Skeletal muscle tissue (tissue), 3 donors: ENCODE measurements at regions not wholly inside any gene's neighbourhood (a gene's known extent, or its start where the extent isn't known, plus 50 kb on each side); places are given as distances from the start of the nearest gene placed in this dataset.

Experiments
- H3K27ac ChIP-seq: one replicate; pipeline ENCODE4 v1.7.0; 2013; ENCODE audit warnings: mild to moderate bottlenecking, low read depth, low read length, inconsistent platforms
- H3K27me3 ChIP-seq, 3 donors: one replicate each; pipeline ENCODE4 v1.7.0; 2013; ENCODE audit warnings: low read length in 3 of 3; ENCODE audit not compliant: control insufficient read depth in 3 of 3, insufficient read depth in 3 of 3
- H3K36me3 ChIP-seq, 3 donors: one replicate each; pipeline ENCODE4 v1.7.0; 2013; ENCODE audit warnings: low read length in 3 of 3; ENCODE audit not compliant: control insufficient read depth in 3 of 3, insufficient read depth in 3 of 3
- H3K4me1 ChIP-seq, 3 donors: one replicate each; pipeline ENCODE4 v1.7.0; 2013; ENCODE audit warnings: low read length in 3 of 3, mild to moderate bottlenecking in 3 of 3; ENCODE audit not compliant: control insufficient read depth in 3 of 3, insufficient read depth in 3 of 3
- H3K4me3 ChIP-seq, 3 donors: one replicate each; pipeline ENCODE4 v1.7.0; 2013; ENCODE audit warnings: low read length in 3 of 3
- H3K9ac ChIP-seq, 3 donors: one replicate each; pipeline ENCODE4 v1.7.0; 2013; ENCODE audit warnings: low read length in 3 of 3, mild to moderate bottlenecking in 3 of 3, moderate library complexity in 2 of 3, low read depth in 1 of 3
- H3K9me3 ChIP-seq, 3 donors: one replicate each; pipeline ENCODE4 v1.7.0; 2013; ENCODE audit warnings: low read length in 3 of 3; ENCODE audit not compliant: control insufficient read depth in 3 of 3
- donor health status: Osteomylitis.

DNA sequence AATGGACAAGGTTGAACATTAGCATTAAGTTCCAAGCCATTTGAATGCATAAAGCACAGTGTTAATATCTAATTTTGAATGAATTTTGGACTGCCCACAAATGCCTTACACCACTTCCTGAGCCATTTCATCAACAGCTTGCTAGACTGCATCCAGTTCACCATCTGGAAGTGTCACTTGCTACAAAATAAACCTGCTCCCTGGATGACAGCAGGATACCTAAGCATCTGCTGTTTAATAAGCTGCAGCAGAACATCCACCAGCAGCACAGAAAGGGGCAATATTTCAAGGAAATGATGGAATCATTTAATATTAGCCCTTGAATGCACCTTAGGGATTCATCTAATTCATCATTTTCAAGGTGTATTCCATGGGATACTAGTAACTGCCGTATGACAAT is 76.6 kb upstream of the PCDH9 start:
- H3K27ac ChIP-seq: no peak overlapping the region
- H3K27me3 ChIP-seq: no peaks in the 10 kb centered on the region
- no peaks in the 10 kb centered on the region for H3K36me3 ChIP-seq

DNA sequence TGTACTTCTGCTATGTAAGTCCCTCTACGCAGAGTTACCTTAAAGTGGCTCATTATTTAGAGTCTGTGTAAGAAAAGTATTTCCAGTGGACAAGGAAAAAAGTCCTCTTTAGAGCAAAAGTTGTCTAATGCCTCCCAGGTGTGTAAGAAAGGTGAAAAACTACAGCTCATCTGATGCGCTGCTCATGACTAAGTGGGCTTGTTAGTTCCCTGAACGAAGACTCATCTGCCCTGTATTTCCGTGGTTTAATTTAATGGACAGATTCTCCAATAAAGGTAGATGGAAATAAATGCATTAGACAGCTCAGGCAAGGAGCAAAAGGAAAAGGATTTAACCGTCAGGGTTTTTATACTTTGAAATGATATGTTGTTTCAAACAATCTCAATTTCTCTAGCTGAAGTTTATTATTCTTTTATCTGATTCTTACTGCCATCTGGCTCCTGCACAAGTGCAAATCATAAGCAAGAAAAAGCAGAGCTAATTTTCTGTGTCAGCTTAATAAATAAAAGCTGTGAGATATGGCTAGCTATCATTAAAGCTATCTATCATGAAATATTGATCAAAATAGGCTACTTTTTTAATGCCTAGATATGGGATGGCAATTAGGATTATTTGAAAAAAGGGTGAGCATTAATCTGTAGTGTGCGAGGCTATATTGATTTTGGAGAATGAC is 73.7 kb upstream of the PCDH9 start:
- Histone ChIP-seq H3K27ac (no peak overlapping the region), H3K9me3 (no peaks in the 10 kb centered on the region), H3K4me3 (no peak overlapping the region), H3K4me1 (no peaks in the 10 kb centered on the region), H3K27me3 (no peaks in the 10 kb centered on the region), H3K9ac (no peak overlapping the region), H3K36me3 (no peaks in the 10 kb centered on the region)

More for the DNA sequence above, 76.6 kb upstream of the PCDH9 start:
- no peaks in the 10 kb centered on the region for H3K4me1 ChIP-seq
- no peaks in the 10 kb centered on the region for H3K9me3 ChIP-seq
- no peak overlapping the region for H3K9ac ChIP-seq
- no peak overlapping the region for H3K4me3 ChIP-seq

DNA sequence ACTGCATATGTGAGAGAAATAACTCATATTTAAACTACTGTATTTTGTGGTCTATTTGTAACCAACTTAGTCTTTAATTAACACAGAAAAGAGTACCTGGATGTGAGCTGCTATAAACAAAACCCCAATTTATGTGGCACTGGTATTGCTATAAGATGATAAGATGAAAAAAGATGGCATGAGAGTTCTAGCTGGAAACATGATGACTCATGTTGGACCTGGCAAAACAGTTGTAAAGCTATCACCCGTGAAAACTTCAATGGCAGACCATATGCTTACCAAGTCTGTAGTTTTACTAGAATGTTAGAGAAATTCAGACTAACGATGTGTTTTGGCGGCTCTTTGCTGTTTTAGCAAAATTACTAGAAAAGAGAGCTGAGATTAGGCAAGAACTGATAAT is 69.6 kb upstream of the PCDH9 start:
- Histone ChIP-seq H3K27me3 (no peaks in the 10 kb centered on the region), H3K4me3 (no peak overlapping the region), H3K9me3 (no peaks in the 10 kb centered on the region), H3K27ac (no peak overlapping the region), H3K4me1 (no peaks in the 10 kb centered on the region), H3K36me3 (no peaks in the 10 kb centered on the region), H3K9ac (no peak overlapping the region)

DNA sequence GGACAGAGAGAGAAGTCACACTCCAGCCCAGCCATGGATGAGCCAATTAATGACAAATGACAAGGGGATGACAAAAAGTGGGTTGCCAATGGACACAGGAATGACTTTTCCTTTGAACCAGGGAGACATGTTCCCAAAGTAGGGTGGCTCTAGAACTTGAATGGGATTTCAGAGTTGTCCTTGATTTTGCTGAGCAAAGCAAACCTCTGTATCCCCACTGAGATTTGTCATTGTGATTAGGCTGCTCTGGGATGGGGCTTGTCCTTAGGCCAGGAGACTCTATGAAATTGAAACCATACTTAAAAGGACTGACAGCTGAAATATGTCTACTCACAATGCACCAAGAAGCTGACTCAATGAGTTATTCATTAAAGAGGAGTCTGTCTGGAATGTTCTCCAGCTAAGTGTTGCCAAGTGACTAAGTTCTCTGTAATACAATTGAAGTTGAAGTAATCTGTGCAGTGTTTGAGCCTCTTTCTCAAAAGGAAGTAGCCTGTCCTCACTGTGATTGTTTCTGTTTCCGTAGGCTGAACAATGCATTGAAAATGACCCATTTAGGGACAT is 69.0 kb upstream of the PCDH9 start:
- Histone ChIP-seq H3K4me3 (no peak overlapping the region), H3K4me1 (no peaks in the 10 kb centered on the region), H3K27me3 (no peaks in the 10 kb centered on the region), H3K27ac (no peak overlapping the region), H3K9ac (no peak overlapping the region), H3K9me3 (no peaks in the 10 kb centered on the region), H3K36me3 (no peaks in the 10 kb centered on the region)

DNA sequence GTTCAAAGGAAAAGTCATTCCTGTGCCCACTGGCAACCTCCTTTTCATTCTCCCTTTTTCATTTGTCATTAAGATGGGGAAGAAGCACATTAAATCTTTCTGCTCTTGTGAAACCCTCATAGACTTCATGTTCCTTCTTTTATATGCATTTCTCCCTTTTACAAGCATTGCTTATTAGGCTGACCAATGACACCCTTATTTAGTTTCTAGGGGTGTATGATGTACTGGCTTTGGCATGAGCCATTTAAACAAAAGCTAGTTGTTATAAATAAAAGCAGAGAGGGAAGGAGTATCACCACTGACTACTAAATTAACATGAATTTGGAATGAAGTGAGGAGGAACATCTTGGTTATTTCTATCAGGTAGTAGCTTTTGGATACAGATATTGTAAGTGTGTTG is 68.2 kb upstream of the PCDH9 start:
- no peaks in the 10 kb centered on the region for H3K9me3 ChIP-seq
- H3K9ac ChIP-seq: no peak overlapping the region
- H3K4me1 ChIP-seq: no peaks in the 10 kb centered on the region
- no peak overlapping the region for H3K4me3 ChIP-seq
- no peak overlapping the region for H3K27ac ChIP-seq
- H3K36me3 ChIP-seq: no peaks in the 10 kb centered on the region
- no peaks in the 10 kb centered on the region for H3K27me3 ChIP-seq

DNA sequence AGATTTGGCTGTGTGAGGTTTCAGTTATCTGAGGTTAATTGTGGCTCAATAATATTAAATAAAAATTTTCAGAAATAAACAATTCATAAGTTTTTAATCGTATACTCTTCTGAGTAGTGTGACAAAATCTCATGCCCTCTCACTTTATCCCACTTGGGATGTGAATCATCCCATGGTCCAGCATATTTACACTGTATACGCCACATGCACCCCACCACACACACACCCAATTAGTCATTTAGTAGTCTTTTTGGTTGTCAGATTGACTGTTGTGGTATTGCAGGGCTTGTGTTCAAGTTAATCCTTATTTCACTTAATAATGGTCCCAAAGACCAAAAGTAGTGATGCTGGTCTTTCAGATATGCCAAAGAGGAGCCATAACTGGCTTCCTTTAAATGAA is 66.4 kb upstream of the PCDH9 start:
- no peaks in the 10 kb centered on the region for H3K36me3 ChIP-seq
- H3K9me3 ChIP-seq: no peaks in the 10 kb centered on the region
- H3K9ac ChIP-seq: no peak overlapping the region
- H3K4me1 ChIP-seq: no peaks in the 10 kb centered on the region
- H3K27me3 ChIP-seq: no peaks in the 10 kb centered on the region
- no peak overlapping the region for H3K27ac ChIP-seq
- H3K4me3 ChIP-seq: no peak overlapping the region

DNA sequence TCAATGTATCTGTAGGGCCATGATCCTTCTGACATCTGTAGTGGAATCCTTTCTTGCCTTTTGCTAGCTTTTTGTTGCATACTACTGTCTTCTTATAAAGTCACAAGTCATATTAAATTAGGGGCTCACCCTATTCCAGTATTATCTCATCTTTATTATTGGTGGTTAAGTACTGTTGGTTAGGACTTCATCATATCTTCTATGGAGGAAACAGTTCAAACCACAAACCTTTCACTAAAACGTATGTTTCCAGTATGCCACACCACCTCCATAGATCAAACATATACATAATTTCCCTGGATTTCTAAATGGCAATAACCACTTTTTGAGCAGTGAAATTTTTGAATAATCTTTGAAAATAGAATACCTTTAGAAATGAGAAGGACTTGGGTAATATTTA is 62.8 kb upstream of the PCDH9 start:
- H3K4me1 ChIP-seq: no peaks in the 10 kb centered on the region
- no peaks in the 10 kb centered on the region for H3K9me3 ChIP-seq
- no peaks in the 10 kb centered on the region for H3K27me3 ChIP-seq
- H3K9ac ChIP-seq: no peak overlapping the region
- H3K27ac ChIP-seq: no peak overlapping the region
- H3K36me3 ChIP-seq: no peaks in the 10 kb centered on the region
- H3K4me3 ChIP-seq: no peak overlapping the region

DNA sequence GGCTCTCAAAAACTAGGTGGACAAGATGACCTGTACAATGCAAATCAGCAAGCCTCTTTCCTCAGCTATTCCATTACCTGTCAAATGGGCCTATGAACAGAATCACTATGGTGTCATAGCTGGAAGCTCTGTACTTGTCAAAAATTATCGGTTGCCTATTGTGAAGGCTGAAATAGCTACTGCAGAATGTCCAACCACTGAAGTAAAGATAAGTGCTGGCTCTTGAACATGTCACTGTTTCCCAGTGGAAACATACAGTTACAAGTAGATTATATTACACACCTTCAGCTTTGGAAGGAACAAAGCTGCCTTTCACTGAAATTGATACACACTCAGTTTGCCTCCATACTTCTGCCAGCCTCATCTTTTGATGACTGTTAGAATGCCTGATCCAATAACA is 55.5 kb upstream of the PCDH9 start:
- H3K9ac ChIP-seq: no peak overlapping the region
- H3K4me3 ChIP-seq: no peak overlapping the region
- H3K27ac ChIP-seq: no peak overlapping the region
- H3K4me1 ChIP-seq: no peaks in the 10 kb centered on the region
- no peaks in the 10 kb centered on the region for H3K27me3 ChIP-seq
- no peaks in the 10 kb centered on the region for H3K9me3 ChIP-seq
- H3K36me3 ChIP-seq: no peaks in the 10 kb centered on the region

DNA sequence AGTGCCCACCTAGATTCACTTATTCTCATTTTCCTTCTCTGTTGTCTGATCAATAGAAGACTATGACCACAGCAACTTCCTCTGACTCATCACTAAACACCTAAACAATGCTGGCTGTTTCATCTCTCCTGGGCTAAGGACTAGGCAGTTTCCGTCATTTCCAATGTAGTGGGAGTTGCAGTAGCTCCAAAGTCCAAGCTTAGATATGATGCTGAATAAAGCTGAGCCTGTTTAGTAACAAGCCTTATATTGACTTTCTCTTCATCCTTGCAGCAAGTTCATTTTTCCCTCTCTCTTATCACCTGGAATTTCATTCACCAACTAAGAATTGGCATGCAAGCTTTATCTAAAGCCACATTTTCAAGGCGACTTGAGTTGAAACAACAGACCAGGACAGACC is 53.5 kb upstream of the PCDH9 start:
- no peak overlapping the region for H3K4me3 ChIP-seq
- H3K4me1 ChIP-seq: no peaks in the 10 kb centered on the region
- H3K9ac ChIP-seq: no peak overlapping the region
- H3K9me3 ChIP-seq: no peaks in the 10 kb centered on the region
- H3K36me3 ChIP-seq: no peaks in the 10 kb centered on the region
- H3K27me3 ChIP-seq: no peaks in the 10 kb centered on the region
- no peak overlapping the region for H3K27ac ChIP-seq

DNA sequence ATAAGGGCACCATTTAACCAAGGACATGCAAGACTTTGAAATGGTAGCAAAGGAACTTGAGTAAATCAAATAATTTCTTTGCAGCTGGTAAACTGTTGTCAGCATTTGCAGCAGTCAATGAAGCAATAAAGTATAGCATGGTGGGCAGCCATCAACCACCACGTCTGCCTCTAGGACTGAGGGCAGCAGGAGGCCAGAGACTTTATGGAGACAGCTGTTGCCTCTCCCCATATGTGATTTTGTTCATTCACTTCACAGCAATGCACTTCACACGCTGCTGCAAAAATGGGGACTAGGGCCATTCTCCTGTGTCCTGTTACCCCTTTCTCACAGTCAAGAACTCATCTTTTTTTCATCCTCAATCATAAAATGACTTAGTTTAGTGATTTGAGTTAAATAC is 51.3 kb upstream of the PCDH9 start:
- Histone ChIP-seq H3K27me3 (no peaks in the 10 kb centered on the region), H3K9me3 (no peaks in the 10 kb centered on the region), H3K36me3 (no peaks in the 10 kb centered on the region), H3K4me3 (no peak overlapping the region), H3K27ac (no peak overlapping the region), H3K9ac (no peak overlapping the region), H3K4me1 (no peaks in the 10 kb centered on the region)
